ENCODE measurements at regions not wholly inside any gene's neighbourhood (a gene's known extent, or its start where the extent isn't known, plus 50 kb on each side); places are given as distances from the start of the nearest gene placed in this dataset.

DNA sequence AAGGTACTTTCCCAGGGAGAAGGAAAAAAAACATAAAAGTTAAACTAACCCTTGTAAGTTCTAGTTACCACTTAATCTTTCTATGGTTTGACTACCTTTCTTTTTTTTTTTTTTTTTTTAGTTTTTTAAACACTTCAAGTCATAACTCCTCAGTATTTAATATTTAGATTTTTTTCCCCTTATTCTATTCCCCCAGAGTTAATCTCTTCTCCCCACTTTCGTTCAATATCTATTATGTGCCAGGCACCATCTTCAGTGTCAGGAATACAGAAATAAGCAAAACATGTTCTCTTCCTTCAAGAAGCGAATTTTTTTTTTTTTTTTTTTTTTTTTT, 62.0 kb upstream of the LOC128125822 start:
- TF ChIP-seq, protein P1, sequence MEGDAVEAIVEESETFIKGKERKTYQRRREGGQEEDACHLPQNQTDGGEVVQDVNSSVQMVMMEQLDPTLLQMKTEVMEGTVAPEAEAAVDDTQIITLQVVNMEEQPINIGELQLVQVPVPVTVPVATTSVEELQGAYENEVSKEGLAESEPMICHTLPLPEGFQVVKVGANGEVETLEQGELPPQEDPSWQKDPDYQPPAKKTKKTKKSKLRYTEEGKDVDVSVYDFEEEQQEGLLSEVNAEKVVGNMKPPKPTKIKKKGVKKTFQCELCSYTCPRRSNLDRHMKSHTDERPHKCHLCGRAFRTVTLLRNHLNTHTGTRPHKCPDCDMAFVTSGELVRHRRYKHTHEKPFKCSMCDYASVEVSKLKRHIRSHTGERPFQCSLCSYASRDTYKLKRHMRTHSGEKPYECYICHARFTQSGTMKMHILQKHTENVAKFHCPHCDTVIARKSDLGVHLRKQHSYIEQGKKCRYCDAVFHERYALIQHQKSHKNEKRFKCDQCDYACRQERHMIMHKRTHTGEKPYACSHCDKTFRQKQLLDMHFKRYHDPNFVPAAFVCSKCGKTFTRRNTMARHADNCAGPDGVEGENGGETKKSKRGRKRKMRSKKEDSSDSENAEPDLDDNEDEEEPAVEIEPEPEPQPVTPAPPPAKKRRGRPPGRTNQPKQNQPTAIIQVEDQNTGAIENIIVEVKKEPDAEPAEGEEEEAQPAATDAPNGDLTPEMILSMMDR (IDR thresholded peaks at IDR 0.05): no peak
- TF ChIP-seq POLR2A (IDR thresholded peaks at IDR 0.05): no peak

All from Peyer's patch (tissue), 4 donors.